Suprapubic skin (tissue), 4 donors: ENCODE measurements at regions not wholly inside any gene's neighbourhood (a gene's known extent, or its start where the extent isn't known, plus 50 kb on each side); places are given as distances from the start of the nearest gene placed in this dataset.

ENCODE experiments used
- DNase-seq, 2 donors: peaks; one replicate each; pipeline ENCODE4 v3.0.0-alpha.2; 2019; ENCODE audit warnings: low spot score in 2 of 2
- H3K27ac ChIP-seq: fragments of 200-600 bp; sonication (generic); one replicate; pipeline ENCODE4 v1.5.1; 2019
- H3K27me3 ChIP-seq: fragments of 200-600 bp; sonication (generic); one replicate; pipeline ENCODE4 v1.5.1; 2019
- H3K36me3 ChIP-seq: fragments of 200-600 bp; sonication (generic); one replicate; pipeline ENCODE4 v1.5.1; 2019
- H3K4me1 ChIP-seq: fragments of 200-600 bp; sonication (generic); one replicate; pipeline ENCODE4 v1.5.1; 2019
- H3K4me3 ChIP-seq: fragments of 200-600 bp; sonication (generic); one replicate; pipeline ENCODE4 v1.5.1; 2019; ENCODE audit warnings: mild to moderate bottlenecking
- H3K9me3 ChIP-seq: fragments of 200-600 bp; sonication (generic); one replicate; pipeline ENCODE4 v1.5.1; 2019
- CTCF ChIP-seq, 2 donors: fragments of 200-600 bp in 1 of 2; fragments of 450-650 bp in 1 of 2; sonication (generic) in 1 of 2; IDR thresholded peaks; one replicate each; pipeline ENCODE4 v1.5.1; 2016 to 2019; ENCODE audit warnings: antibody characterized with exemption in 2 of 2, mild to moderate bottlenecking in 1 of 2, moderate library complexity in 1 of 2
- EP300 ChIP-seq: sonication (generic); formaldehyde crosslinking; IDR thresholded peaks from one replicate; pipeline ENCODE4 v1.6.1; 2017; ENCODE audit warnings: antibody characterized with exemption
- POLR2A ChIP-seq, 2 donors: fragments of 450-650 bp; IDR thresholded peaks; one replicate each; pipeline ENCODE4 v1.6.1; 2017; ENCODE audit warnings: antibody characterized with exemption in 2 of 2, mild to moderate bottlenecking in 2 of 2, moderate library complexity in 2 of 2
- POLR2AphosphoS5 ChIP-seq, 3 donors: sonication (generic); formaldehyde crosslinking; IDR thresholded peaks; one replicate each; pipeline ENCODE4 v1.6.1; 2017; ENCODE audit warnings: antibody characterized with exemption in 3 of 3
- WGBS: methylation state at CpG from one replicate; pipeline ENCODE4 v1.1.5; 2018; 5-methylcytosine and 5-hydroxymethylcytosine counted together

GRCh38 chr7:51701935-51702334 is 385.3 kb upstream of the COBL start:
- TF ChIP-seq POLR2A (IDR thresholded peaks at IDR 0.05) (no peak), CTCF (IDR thresholded peaks at IDR 0.05) (no peak), EP300 (no peak), POLR2AphosphoS5 (IDR thresholded peaks at IDR 0.05) (no peak)
- Histone ChIP-seq H3K27me3 (no peaks in the 10 kb centered on the region), H3K4me1 (no peaks in the 10 kb centered on the region), H3K4me3 (no peak overlapping the region), H3K36me3 (no peaks in the 10 kb centered on the region), H3K27ac (no peak overlapping the region), H3K9me3 (no peaks in the 10 kb centered on the region)
- no peak for DNase-seq
- 90% methylated on average over 2 of the region's 2 CpGs for WGBS

- WGBS = 62% methylated on average over 3 of the region's 3 CpGs
- Histone ChIP-seq H3K27ac (no peak overlapping the region), H3K9me3 (no peaks in the 10 kb centered on the region), H3K4me1 (no peaks in the 10 kb centered on the region), H3K27me3 (no peaks in the 10 kb centered on the region), H3K4me3 (no peak overlapping the region), H3K36me3 (no peaks in the 10 kb centered on the region)
- TF ChIP-seq POLR2A (IDR thresholded peaks at IDR 0.05) (no peak), POLR2AphosphoS5 (IDR thresholded peaks at IDR 0.05) (no peak), CTCF (IDR thresholded peaks at IDR 0.05) (no peak), EP300 (no peak)
- DNase-seq = no peak
These were observed 384.1 kb upstream of the COBL start for GRCh38 chr7:51700593-51701215.

- no peaks in the 10 kb centered on the region for H3K4me1 ChIP-seq
- H3K36me3 ChIP-seq = no peaks in the 10 kb centered on the region
- no peaks in the 10 kb centered on the region for H3K27me3 ChIP-seq
- no peak for TF ChIP-seq EP300
- TF ChIP-seq POLR2AphosphoS5 (IDR thresholded peaks at IDR 0.05) = no peak
- no peak for TF ChIP-seq CTCF (IDR thresholded peaks at IDR 0.05)
- TF ChIP-seq POLR2A (IDR thresholded peaks at IDR 0.05) = no peak
- WGBS = 80% methylated on average over 5 of the region's 5 CpGs
- DNase-seq = no peak
- H3K4me3 ChIP-seq = no peak overlapping the region
- no peak overlapping the region for H3K27ac ChIP-seq
- no peaks in the 10 kb centered on the region for H3K9me3 ChIP-seq
These were observed 376.6 kb upstream of the COBL start for GRCh38 chr7:51693258-51693657.

- DNase-seq = no peak
- 86% methylated on average over 3 of the region's 3 CpGs for WGBS
- H3K4me1 ChIP-seq = no peaks in the 10 kb centered on the region
These were observed 372.9 kb upstream of the COBL start for GRCh38 chr7:51689547-51689946.

GRCh38 chr7:51685794-51686193 is 369.2 kb upstream of the COBL start:
- no peak for DNase-seq
- no peak for TF ChIP-seq POLR2AphosphoS5 (IDR thresholded peaks at IDR 0.05)
- no peak for TF ChIP-seq POLR2A (IDR thresholded peaks at IDR 0.05)
- no peak for TF ChIP-seq EP300
- no peak for TF ChIP-seq CTCF (IDR thresholded peaks at IDR 0.05)
- no peaks in the 10 kb centered on the region for H3K36me3 ChIP-seq
- H3K27ac ChIP-seq = no peak overlapping the region
- WGBS = 87% methylated on average over 4 of the region's 4 CpGs
- H3K27me3 ChIP-seq = no peaks in the 10 kb centered on the region
- H3K4me1 ChIP-seq = no peaks in the 10 kb centered on the region
- no peak overlapping the region for H3K4me3 ChIP-seq
- no peaks in the 10 kb centered on the region for H3K9me3 ChIP-seq

More at GRCh38 chr7:51689547-51689946, 372.9 kb upstream of the COBL start:
- Histone ChIP-seq H3K36me3 (no peaks in the 10 kb centered on the region), H3K27ac (no peak overlapping the region), H3K4me3 (no peak overlapping the region), H3K9me3 (no peaks in the 10 kb centered on the region), H3K27me3 (no peaks in the 10 kb centered on the region)
- no peak for TF ChIP-seq POLR2AphosphoS5 (IDR thresholded peaks at IDR 0.05)
- no peak for TF ChIP-seq EP300
- TF ChIP-seq POLR2A (IDR thresholded peaks at IDR 0.05) = no peak
- no peak for TF ChIP-seq CTCF (IDR thresholded peaks at IDR 0.05)
